Liver (tissue), 7 donors: ENCODE measurements at regions not wholly inside any gene's neighbourhood (a gene's known extent, or its start where the extent isn't known, plus 50 kb on each side); places are given as distances from the start of the nearest gene placed in this dataset.

Experiments
- DNase-seq: peaks from one replicate; pipeline ENCODE4 v3.0.0-alpha.2; 2017; ENCODE audit warnings: low spot score
- H3K27ac ChIP-seq, 2 donors: one replicate each; pipeline ENCODE4 v1.7.0; 2013; ENCODE audit warnings: inconsistent platforms in 2 of 2, low read length in 2 of 2, control low read depth in 1 of 2, low read depth in 1 of 2, mild to moderate bottlenecking in 1 of 2
- H3K27me3 ChIP-seq, 4 donors: one replicate each; pipeline versions ENCODE4 v1.6.1 to v1.7.0; 2013; ENCODE audit warnings: low read length in 3 of 4, inconsistent platforms in 1 of 4, mild to moderate bottlenecking in 1 of 4, moderate library complexity in 1 of 4; ENCODE audit not compliant: control insufficient read depth in 4 of 4, insufficient read depth in 4 of 4
- H3K36me3 ChIP-seq, 4 donors: one replicate each; pipeline versions ENCODE4 v1.6.1 to v1.7.0; 2013; ENCODE audit warnings: low read length in 3 of 4, mild to moderate bottlenecking in 3 of 4, low read depth in 1 of 4, moderate library complexity in 1 of 4; ENCODE audit not compliant: control insufficient read depth in 4 of 4, insufficient read depth in 3 of 4
- H3K4me1 ChIP-seq, 4 donors: one replicate each; pipeline versions ENCODE4 v1.6.1 to v1.7.0; 2013; ENCODE audit warnings: low read length in 3 of 4, mild to moderate bottlenecking in 3 of 4, moderate library complexity in 1 of 4; ENCODE audit not compliant: control insufficient read depth in 4 of 4, insufficient read depth in 4 of 4
- H3K4me3 ChIP-seq, 3 donors: one replicate each; pipeline versions ENCODE4 v1.6.1 to v1.7.0; 2013; ENCODE audit warnings: low read length in 3 of 3, control low read depth in 1 of 3, low read depth in 1 of 3, mild to moderate bottlenecking in 1 of 3
- H3K9ac ChIP-seq, 2 donors: one replicate each; pipeline ENCODE4 v1.7.0; 2013; ENCODE audit warnings: low read length in 2 of 2, mild to moderate bottlenecking in 2 of 2, moderate library complexity in 2 of 2, control low read depth in 1 of 2, low read depth in 1 of 2
- H3K9me3 ChIP-seq, 4 donors: one replicate each; pipeline versions ENCODE4 v1.6.1 to v1.7.0; 2013; ENCODE audit warnings: low read length in 3 of 4; ENCODE audit not compliant: control insufficient read depth in 4 of 4
- ATF3 ChIP-seq: IDR thresholded peaks from 2 replicates; pipeline ENCODE4 v1.6.1; 2016; ENCODE audit warnings: antibody characterized with exemption
- EGR1 ChIP-seq, 2 donors: IDR thresholded peaks; 2 replicates each; pipeline ENCODE4 v1.6.1; 2016 to 2018; ENCODE audit warnings: antibody characterized with exemption in 2 of 2, low read depth in 2 of 2
- FOXA2 ChIP-seq: IDR thresholded peaks from 2 replicates; pipeline ENCODE4 v1.6.1; 2016; ENCODE audit warnings: antibody characterized with exemption
- GABPA ChIP-seq, 2 donors: IDR thresholded peaks in 1 of 2; conservative IDR thresholded peaks in 1 of 2; 2 replicates each; pipeline ENCODE4 v1.6.1; 2016; ENCODE audit warnings: antibody characterized with exemption in 2 of 2, mild to moderate bottlenecking in 1 of 2, moderate library complexity in 1 of 2
- HNF4A ChIP-seq, 2 donors: conservative IDR thresholded peaks; 2 replicates each; pipeline ENCODE4 v1.6.1; 2016; ENCODE audit warnings: antibody characterized with exemption in 2 of 2, mild to moderate bottlenecking in 2 of 2
- HNF4G ChIP-seq: IDR thresholded peaks from 2 replicates; pipeline ENCODE4 v1.6.1; 2016; ENCODE audit warnings: antibody characterized with exemption
- JUND ChIP-seq, 2 donors: IDR thresholded peaks; 2 replicates each; pipeline ENCODE4 v1.6.1; 2016; ENCODE audit warnings: antibody characterized with exemption in 2 of 2
- MAX ChIP-seq: IDR thresholded peaks from 2 replicates; pipeline ENCODE4 v1.6.1; 2016; ENCODE audit warnings: antibody characterized with exemption
- NR2F2 ChIP-seq: IDR thresholded peaks from 2 replicates; pipeline ENCODE4 v1.6.1; 2016; ENCODE audit warnings: antibody characterized with exemption
- RAD21 ChIP-seq, 2 donors: IDR thresholded peaks; 2 replicates each; pipeline ENCODE4 v1.6.1; 2016; ENCODE audit warnings: antibody characterized with exemption in 2 of 2, mild to moderate bottlenecking in 2 of 2
- REST ChIP-seq: IDR thresholded peaks from 2 replicates; pipeline ENCODE4 v1.6.1; 2016; ENCODE audit warnings: antibody characterized with exemption, mild to moderate bottlenecking
- RXRA ChIP-seq, 2 donors: IDR thresholded peaks; 2 replicates each; pipeline ENCODE4 v1.6.1; 2017 to 2018; ENCODE audit warnings: antibody characterized with exemption in 2 of 2, mild to moderate bottlenecking in 1 of 2
- SP1 ChIP-seq: IDR thresholded peaks from 2 replicates; pipeline ENCODE4 v1.6.1; 2018; ENCODE audit warnings: antibody characterized with exemption, mild to moderate bottlenecking
- TAF1 ChIP-seq: conservative IDR thresholded peaks from 2 replicates; pipeline ENCODE4 v1.6.1; 2016; ENCODE audit warnings: antibody characterized with exemption, mild to moderate bottlenecking
- YY1 ChIP-seq: IDR thresholded peaks from 2 replicates; pipeline ENCODE4 v1.6.1; 2016; ENCODE audit warnings: antibody characterized with exemption, mild to moderate bottlenecking
- ZBTB33 ChIP-seq: IDR thresholded peaks from 2 replicates; pipeline ENCODE4 v1.6.1; 2016; ENCODE audit warnings: antibody characterized with exemption
- WGBS: extraction: QIAGEN DNeasy Blood & Tissue Kit; methylation state at CpG from one replicate; pipeline ENCODE4 v1.1.7; 2013; 5-methylcytosine and 5-hydroxymethylcytosine counted together
- donor health status: healthy.
- donor health status: healthy.
- donor health status: healthy.
- donor health status: healthy.

- DNase-seq, result no peak
Measured at GRCh38 chr3:16109929-16110328, 64.6 kb upstream of the GALNT15 start.

GRCh38 chr3:16112910-16113504, 61.5 kb upstream of the GALNT15 start:
- WGBS, result 79% methylated on average over 1 of the region's 1 CpG
- Histone ChIP-seq H3K9ac (no peak overlapping the region), H3K36me3 (no peaks in the 10 kb centered on the region), H3K27me3 (no peaks in the 10 kb centered on the region), H3K4me3 (no peak overlapping the region), H3K4me1 (no peaks in the 10 kb centered on the region), H3K9me3 (peaks cover 0 to 3% (median 0%) of the 10 kb centered on the region in 4 donors), H3K27ac (no peak overlapping the region)
- no peak for DNase-seq
- TF ChIP-seq JUND (IDR thresholded peaks at IDR 0.05) (no peak), HNF4G (no peak), ATF3 (no peak), YY1 (no peak), RAD21 (IDR thresholded peaks at IDR 0.05) (no peak), HNF4A (conservative IDR thresholded peaks at IDR 0.05) (no peak), RXRA (IDR thresholded peaks at IDR 0.05) (no peak)

More at GRCh38 chr3:16109929-16110328, 64.6 kb upstream of the GALNT15 start:
- no peak overlapping the region for H3K9ac ChIP-seq
- H3K36me3 ChIP-seq, result no peaks in the 10 kb centered on the region
- TF ChIP-seq MAX (no peak), ZBTB33 (no peak), FOXA2 (no peak), HNF4G (no peak), NR2F2 (peak; percentile 34), SP1 (no peak), REST (no peak), RXRA (IDR thresholded peaks at IDR 0.05) (no peak)
- H3K9me3 ChIP-seq, result peaks cover 0 to 3% (median 0%) of the 10 kb centered on the region in 4 donors
- H3K4me1 ChIP-seq, result no peaks in the 10 kb centered on the region
- H3K27me3 ChIP-seq, result no peaks in the 10 kb centered on the region
- 80% methylated on average over 3 of the region's 3 CpGs for WGBS
- H3K27ac ChIP-seq, result no peak overlapping the region
- H3K4me3 ChIP-seq, result no peak overlapping the region

- H3K9ac ChIP-seq, result no peak overlapping the region
- H3K27me3 ChIP-seq, result no peaks in the 10 kb centered on the region
- H3K4me3 ChIP-seq, result no peak overlapping the region
- peaks cover 0 to 3% (median 0%) of the 10 kb centered on the region in 4 donors for H3K9me3 ChIP-seq
- no peaks in the 10 kb centered on the region for H3K4me1 ChIP-seq
- H3K27ac ChIP-seq, result no peak overlapping the region
- H3K36me3 ChIP-seq, result no peaks in the 10 kb centered on the region
- 83% methylated on average over 3 of the region's 3 CpGs for WGBS
- no peak for DNase-seq
- TF ChIP-seq RAD21 (IDR thresholded peaks at IDR 0.05) (no peak), ZBTB33 (no peak), FOXA2 (no peak), TAF1 (no peak), SP1 (no peak), NR2F2 (no peak), ATF3 (no peak), EGR1 (IDR thresholded peaks at IDR 0.05; ENCODE audit: low read depth in 2 of 2) (no peak), YY1 (no peak), HNF4A (conservative IDR thresholded peaks at IDR 0.05) (no peak), MAX (no peak), JUND (IDR thresholded peaks at IDR 0.05) (no peak), GABPA (IDR thresholded peaks at IDR 0.05 in 1 of 2, conservative IDR thresholded peaks at IDR 0.05 in 1 of 2) (no peak), RXRA (IDR thresholded peaks at IDR 0.05) (no peak)
Measured at GRCh38 chr3:16113704-16114103, 60.8 kb upstream of the GALNT15 start.
